Calu3 (cell line): ENCODE measurements at regions not wholly inside any gene's neighbourhood (a gene's known extent, or its start where the extent isn't known, plus 50 kb on each side); places are given as distances from the start of the nearest gene placed in this dataset.

Source experiments
- BruUV-seq: library from RNA; stranded (reverse); fragments of 400-500 nt; replicated peaks from 2 replicates; lab custom pipeline; 2021; lab: Mats Ljungman, UMichigan
- CTCF ChIA-PET: fragments of 300-600 bp; sonication (Branson Sonifier 250); formaldehyde crosslinking; loops from one replicate; lab custom pipeline; 2022; ENCODE audit warnings: antibody characterized with exemption; lab: Charles Lee
- DNase-seq: peaks from one replicate; pipeline ENCODE4 v3.0.0; 2022
- H3K27ac Mint-ChIP-seq: one replicate; pipeline ENCODE4 v1.8.0; 2022; ENCODE audit warnings: mixed read lengths; ENCODE audit not compliant: unreplicated experiment
- H3K27me3 Mint-ChIP-seq: one replicate; pipeline ENCODE4 v1.8.0; 2022; ENCODE audit warnings: mixed read lengths; ENCODE audit not compliant: unreplicated experiment
- H3K36me3 Mint-ChIP-seq: one replicate; pipeline ENCODE4 v1.8.0; 2022; ENCODE audit warnings: mild to moderate bottlenecking, moderate library complexity, mixed read lengths; ENCODE audit not compliant: insufficient read depth, unreplicated experiment
- H3K4me1 Mint-ChIP-seq: one replicate; pipeline ENCODE4 v1.8.0; 2022; ENCODE audit warnings: mild to moderate bottlenecking, low read depth, mixed read lengths; ENCODE audit not compliant: unreplicated experiment
- H3K4me3 Mint-ChIP-seq: one replicate; pipeline ENCODE4 v1.8.0; 2022; ENCODE audit warnings: mild to moderate bottlenecking, low read depth, moderate library complexity, mixed read lengths; ENCODE audit not compliant: unreplicated experiment
- H3K9me3 Mint-ChIP-seq: one replicate; pipeline ENCODE4 v1.8.0; 2022; ENCODE audit warnings: low read depth, mixed read lengths; ENCODE audit not compliant: unreplicated experiment
- CTCF ChIP-seq: fragments of 200-600 bp; IDR thresholded peaks from one replicate; pipeline ENCODE4 v1.8.0; 2022; ENCODE audit warnings: antibody characterized with exemption; ENCODE audit not compliant: unreplicated experiment
- intact Hi-C: fragments of 100-400 bp; cut with micrococcal nuclease; formaldehyde crosslinking; loops from one replicate; pipeline ENCODE4 v1.10.0; 2022; ENCODE audit not compliant: unreplicated experiment

GRCh38 chr17:37797206-37797605, 52.3 kb upstream of the HNF1B start:
- intact Hi-C loops, result no loop called here
- H3K27ac Mint-ChIP-seq, result no peak overlapping the region
- no peak overlapping the region for H3K4me3 Mint-ChIP-seq
- H3K4me1 Mint-ChIP-seq, result peaks cover 15% of the 10 kb centered on the region
- no peak for TF ChIP-seq CTCF
- H3K27me3 Mint-ChIP-seq, result peaks cover 32% of the 10 kb centered on the region
- no TSS peak for BruUV-seq
- no peaks in the 10 kb centered on the region for H3K36me3 Mint-ChIP-seq
- CTCF ChIA-PET, result interaction anchor here (0.6 kb wide), 2 partner anchors 34 to 147 kb away, joined by 3 to 5 read pairs; no protein-coding TSS in a partner anchor
- DNase-seq, result no peak
- peaks cover 6% of the 10 kb centered on the region for H3K9me3 Mint-ChIP-seq

DNA sequence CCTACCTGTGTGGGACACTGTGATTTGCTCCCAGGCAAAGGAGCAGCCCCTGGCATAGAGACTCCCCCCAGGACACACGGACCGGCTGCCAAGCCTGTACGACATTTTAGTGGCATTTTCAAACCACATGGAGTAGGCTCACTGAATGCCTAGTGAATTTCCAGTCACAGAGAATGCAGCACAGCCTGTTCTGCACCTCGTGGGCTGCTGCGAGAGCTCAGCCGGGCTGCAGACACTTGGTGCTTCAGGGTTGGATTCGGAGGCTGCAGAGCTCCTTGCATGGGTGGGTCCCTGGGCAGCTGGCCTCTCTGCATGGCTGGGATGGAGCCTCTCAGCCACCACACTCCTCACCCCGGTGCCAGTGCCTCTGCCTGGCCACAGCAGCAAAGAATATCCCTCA, 51.2 kb upstream of the HNF1B start:
- Mint-ChIP-seq H3K4me1 (peaks cover 6% of the 10 kb centered on the region), H3K4me3 (no peak overlapping the region), H3K27me3 (peaks cover 32% of the 10 kb centered on the region), H3K9me3 (peaks cover 6% of the 10 kb centered on the region), H3K36me3 (no peaks in the 10 kb centered on the region), H3K27ac (no peak overlapping the region)
- no TSS peak for BruUV-seq
- DNase-seq, result no peak
- CTCF ChIA-PET, result interaction anchor here (1.2 kb wide), 1 partner anchor 9 kb away, joined by 4 read pairs; no protein-coding TSS in a partner anchor
- intact Hi-C loops, result no loop called here
- no peak for TF ChIP-seq CTCF
